HG03196 (cell line): ENCODE measurements at regions not wholly inside any gene's neighbourhood (a gene's known extent, or its start where the extent isn't known, plus 50 kb on each side); places are given as distances from the start of the nearest gene placed in this dataset.
"Not testable (repeated sequence)": the region's sequence is repeated elsewhere in the genome, so short reads cannot be mapped to it uniquely, and the experiment has no call there.

ENCODE experiments used
- ATAC-seq: cut with Tn5 transposase; IDR thresholded peaks from one replicate; pipeline ENCODE4 v1.9.1; 2021; ENCODE audit not compliant: unreplicated experiment

DNA sequence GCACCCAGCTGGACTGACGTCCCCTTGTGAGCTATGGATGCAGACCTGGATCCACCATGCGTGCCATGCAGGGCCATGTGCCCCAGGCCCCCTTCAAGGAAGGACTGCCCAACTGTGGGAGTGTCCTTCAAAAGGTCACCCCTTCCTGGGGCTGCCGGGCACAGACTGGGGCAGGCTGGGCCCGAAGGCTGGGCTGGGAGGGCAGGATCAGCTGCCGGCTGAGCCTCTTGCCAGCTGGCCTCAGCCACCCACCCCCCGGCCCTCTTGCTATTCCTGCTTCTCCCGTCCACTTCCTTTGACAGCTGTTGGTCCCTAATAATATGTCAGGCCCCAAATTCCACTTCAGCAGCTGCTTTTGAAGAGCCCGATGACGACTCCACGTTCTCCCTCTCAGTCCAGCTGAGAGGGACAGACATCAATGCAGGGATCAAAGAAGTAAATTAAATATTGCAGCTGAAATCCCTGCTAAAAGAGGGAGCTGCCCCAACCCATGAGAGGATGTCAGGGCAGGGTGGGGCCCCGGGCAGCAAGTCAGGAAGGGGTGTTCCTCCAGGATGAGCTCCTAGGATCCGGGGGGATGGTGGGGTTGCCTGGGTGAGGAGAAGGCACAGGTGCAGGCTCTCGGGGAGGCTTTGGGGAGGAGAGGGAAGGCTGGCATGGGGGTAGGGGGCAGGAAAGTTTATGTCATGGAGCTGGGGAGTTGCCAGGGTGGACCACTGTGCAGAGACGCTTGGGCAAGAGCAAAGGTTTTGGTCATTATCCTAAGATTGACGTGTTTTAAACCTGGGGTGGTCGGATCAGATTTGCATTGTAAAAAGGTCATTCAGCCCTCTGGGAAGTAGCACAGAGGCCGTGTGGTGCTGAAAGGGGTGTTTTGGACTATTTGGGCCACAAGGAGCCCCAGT is 185.0 kb downstream of the ANKRD60 start:
- ATAC-seq = no peak

DNA sequence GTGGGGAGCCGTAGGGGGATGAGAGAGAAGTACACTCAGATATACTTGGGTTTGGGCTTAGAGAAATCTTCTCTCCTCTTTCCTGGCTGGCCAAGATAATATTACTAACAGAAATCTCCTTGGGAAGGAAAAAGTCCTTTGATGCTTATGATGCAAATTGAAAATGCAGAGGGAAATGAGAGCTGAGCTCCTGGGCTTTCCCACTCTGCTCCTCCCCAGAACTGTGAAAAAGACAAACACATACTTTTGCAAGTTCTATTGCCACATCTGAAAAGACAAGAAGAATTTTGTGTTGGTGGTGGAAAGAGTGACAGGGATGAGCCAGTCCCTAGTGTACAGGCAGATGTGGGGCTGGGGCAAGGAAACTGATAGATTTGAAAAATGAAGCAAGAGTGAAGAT is 185.9 kb downstream of the ANKRD60 start:
- no peak for ATAC-seq

GRCh38 chr20:58040447-58041290 is 187.8 kb downstream of the ANKRD60 start:
- ATAC-seq = no peak

GRCh38 chr20:58039274-58040092 is 189.0 kb downstream of the ANKRD60 start:
- no peak for ATAC-seq

GRCh38 chr20:58038123-58038654 is 190.3 kb downstream of the ANKRD60 start:
- ATAC-seq = no peak

GRCh38 chr20:58037631-58038030 is 190.8 kb downstream of the ANKRD60 start:
- no peak for ATAC-seq

DNA sequence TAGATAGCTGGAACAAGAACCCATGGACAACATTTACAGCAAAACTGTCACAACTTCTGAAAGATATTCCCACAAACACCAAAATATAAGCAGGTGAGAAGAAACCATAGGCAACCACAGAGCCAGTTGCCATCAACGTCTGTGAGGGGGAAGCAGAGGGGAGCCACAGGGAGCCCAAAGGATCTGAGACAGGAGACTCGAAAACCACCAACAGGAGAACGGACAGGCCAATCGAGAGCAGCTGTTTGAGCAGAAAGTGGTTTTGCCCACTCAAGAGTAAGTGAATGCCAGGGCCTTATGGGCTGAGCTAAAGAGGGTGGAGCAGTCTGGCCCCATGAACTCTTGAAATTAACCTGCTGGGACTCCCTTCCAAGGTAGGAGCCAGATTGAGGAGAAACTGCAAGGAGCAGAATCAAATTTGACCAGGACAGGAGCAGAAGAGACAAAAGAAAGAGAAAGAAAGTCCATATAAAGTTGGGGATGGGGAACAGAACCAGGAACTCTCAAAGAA is 195.4 kb downstream of the ANKRD60 start:
- ATAC-seq = no peak

DNA sequence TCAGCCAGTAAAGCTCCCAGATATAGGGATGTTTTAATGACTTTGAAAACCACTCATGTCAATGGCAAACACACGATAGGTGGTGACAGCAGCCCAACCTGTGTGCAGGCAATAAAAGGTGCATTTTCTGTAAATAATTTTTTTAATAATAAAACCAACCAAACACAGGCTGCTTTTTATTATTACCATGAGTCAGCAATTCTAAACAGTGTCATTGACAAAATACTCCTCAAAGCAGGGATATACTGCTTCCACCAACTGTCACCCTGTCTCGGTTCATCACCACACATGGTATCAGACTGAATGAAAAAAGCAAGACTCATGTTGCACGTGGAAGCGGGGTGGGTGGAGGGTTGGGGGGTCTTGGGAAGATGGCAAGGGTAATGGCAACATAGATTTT is 195.9 kb downstream of the ANKRD60 start:
- no peak for ATAC-seq

DNA sequence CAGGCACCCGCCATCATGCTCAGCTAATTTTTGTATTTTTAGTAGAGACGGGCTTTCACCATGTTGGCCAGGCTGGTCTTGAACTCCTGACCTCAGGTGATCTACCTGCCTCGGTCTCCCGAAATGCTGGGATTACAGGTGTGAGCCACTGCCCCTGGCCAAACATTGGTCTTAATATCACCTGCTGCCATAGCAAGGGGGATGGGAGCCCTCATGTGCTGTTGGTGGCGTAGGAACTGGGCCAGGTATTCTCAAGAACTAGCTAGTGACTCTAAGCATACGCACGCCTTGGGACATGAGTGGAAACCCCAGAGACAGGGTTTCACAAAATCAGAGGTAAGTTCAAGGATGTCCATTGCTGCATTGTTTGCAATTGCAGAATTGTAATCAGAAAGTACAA is 197.1 kb downstream of the ANKRD60 start:
- not testable (repeated sequence) for ATAC-seq

DNA sequence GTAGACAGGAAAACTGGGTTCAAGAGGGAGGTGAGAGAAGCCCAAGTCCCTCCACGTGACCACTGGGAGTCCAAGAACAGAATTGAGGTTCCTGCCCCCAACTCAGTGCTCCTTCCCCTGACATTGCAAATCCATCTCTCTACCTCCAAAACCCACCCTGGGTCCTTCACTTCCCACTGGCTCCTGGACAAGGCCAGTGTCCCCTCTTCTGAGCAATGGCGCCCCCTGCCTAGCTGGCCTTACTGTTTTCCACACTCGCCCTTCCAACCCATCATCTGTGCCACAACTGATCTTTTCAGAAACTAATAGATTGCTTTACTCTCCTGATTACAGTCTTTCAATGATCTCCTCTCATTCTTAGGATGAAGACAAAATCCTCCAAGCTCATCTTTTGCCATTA is 200.3 kb downstream of the ANKRD60 start:
- no peak for ATAC-seq

DNA sequence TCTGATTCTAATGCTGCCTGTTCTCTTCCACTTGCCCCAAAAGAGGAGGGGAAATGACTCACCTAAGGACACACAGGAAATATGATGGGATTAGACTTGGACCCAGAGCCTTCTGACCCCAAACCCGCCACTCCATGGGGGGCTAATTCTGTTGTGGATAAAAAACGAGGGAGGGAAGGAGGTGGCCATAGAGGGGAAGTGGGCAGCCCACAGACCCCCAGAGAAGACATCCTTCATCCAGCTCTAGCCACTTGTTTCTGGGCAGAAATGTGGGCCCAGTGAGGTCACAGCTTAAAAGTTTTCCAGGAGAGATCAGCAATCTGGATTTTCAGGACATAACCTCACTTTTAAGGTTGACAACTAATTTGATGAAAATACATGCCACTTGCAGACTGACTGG is 202.1 kb downstream of the ANKRD60 start:
- ATAC-seq = no peak

DNA sequence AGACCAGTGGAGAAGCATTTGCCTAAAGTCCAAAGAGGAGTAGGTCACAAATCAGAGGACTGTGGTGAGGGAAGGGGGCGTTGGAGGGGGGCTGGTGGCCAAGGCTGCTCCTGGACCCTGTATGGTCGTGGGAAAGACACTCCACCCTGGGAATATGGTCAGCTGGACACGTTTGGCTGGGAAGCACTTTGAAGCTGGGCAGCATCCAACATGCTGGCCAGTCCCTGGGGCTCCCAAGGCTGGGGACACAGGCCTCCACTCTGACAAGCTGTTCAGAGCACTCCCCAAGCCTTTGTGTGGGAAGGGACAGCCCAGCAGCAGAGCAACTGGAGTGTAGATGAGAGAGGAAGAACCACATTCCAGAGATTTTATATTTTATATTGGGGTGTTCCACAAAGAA is 203.2 kb downstream of the ANKRD60 start:
- ATAC-seq = no peak

DNA sequence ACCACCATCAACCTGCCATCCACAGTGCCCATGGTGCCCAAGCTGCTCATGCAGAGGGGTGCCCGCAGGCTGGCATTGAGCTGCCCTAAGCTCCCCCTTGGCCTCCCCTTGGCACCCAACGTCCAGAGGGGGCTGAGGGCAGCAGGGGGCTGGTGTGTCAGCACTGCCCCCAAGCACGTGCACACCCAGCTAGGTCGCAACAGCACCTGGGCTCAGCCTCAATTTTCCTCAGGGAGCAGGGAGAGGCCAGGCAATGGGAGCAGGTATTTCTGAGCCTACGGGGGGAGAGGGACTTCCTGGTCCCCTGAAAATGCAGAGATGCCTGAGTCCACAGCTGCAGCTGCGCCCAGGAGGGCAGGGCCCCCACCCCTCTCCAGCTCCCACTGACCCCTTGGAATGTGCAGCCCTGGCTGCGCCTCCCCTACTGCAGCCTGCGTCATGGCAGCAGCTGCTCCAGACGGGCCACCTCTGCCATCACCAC is 204.2 kb downstream of the ANKRD60 start:
- ATAC-seq = no peak

DNA sequence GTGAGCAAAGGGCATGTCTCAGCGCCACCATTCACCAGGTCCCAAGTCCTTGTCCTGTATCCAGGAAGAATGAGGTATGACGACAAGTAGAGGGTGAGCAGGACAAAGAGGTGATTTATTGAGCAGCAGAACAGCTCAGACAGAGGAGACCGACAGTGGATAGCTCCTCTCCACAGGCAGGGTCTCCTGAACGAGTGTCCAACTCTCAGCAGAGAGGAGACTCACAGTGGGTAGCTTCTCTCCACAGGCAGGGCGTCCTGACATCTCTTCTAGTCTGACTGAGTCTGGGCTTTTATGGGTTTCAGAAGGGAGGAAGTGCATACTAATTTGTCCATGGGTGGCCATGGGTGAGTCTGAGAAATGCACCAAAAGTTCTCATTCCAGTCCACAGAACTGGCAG is 204.7 kb downstream of the ANKRD60 start:
- ATAC-seq = no peak

DNA sequence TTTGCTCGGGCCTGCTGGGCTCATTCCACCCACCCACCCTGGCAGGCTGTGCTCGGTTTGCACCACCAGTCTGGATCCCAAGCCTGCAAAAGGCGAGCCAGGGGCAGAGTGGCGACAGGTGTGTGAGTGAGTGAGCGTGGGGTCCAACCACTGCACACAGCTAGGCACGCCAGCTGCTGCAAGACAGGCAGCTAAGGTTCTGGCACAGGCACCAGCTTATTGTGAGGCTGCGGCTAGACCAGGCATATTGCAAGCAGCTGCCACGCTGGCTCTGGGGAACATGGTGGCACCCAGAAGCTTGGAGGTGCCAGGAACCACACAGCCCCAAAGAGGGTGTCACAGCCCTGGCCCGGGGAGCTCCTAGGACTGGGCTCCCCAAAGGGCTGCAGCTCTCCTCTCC is 205.1 kb downstream of the ANKRD60 start:
- ATAC-seq = no peak

DNA sequence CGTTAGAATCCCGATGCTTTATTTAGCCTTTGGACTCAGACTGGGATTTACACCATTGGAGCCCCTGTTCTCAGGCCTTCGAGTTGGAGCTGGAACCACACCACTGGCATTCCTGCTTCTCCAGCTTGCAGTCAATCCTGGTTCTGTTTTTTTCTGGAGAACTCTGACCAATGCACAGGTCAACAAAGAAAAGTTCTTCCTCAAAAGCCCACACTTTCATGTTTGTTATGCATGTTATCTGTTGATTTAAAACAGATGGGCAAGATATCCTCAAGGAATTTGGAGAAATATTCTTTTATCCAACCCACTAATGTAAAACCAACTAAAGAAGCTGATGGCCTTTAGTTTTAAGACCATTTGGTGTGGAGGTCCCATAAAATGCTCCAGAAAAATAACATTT is 205.7 kb downstream of the ANKRD60 start:
- no peak for ATAC-seq

GRCh38 chr20:58021481-58021880 is 207.0 kb downstream of the ANKRD60 start:
- no peak for ATAC-seq

- no peak for ATAC-seq
Observed at GRCh38 chr20:58020656-58021454, 207.6 kb downstream of the ANKRD60 start.

- no peak for ATAC-seq
Observed at GRCh38 chr20:58019850-58020625, 208.4 kb downstream of the ANKRD60 start.
